GM11168 (cell line): ENCODE measurements at regions not wholly inside any gene's neighbourhood (a gene's known extent, or its start where the extent isn't known, plus 50 kb on each side); places are given as distances from the start of the nearest gene placed in this dataset.

Experiments
- in situ Hi-C: fragments of 300-500 bp; cut with MboI; formaldehyde crosslinking; loops from one replicate; pipeline ENCODE4 v1.12.0; 2022; ENCODE audit warnings: low sequenced_read_pairs; ENCODE audit not compliant: unreplicated experiment

GRCh38 chr2:118265873-118266455 is 177.7 kb downstream of the INSIG2 start:
- in situ Hi-C loops: no loop called here

- in situ Hi-C loops: no loop called here
These were observed 176.1 kb downstream of the INSIG2 start for GRCh38 chr2:118264232-118264990.

GRCh38 chr2:118257696-118258095 is 169.4 kb downstream of the INSIG2 start:
- in situ Hi-C loops: no loop called here

GRCh38 chr2:118255771-118256372 is 167.6 kb downstream of the INSIG2 start:
- in situ Hi-C loops: no loop called here

- in situ Hi-C loops: no loop called here
These were observed 167.0 kb downstream of the INSIG2 start for GRCh38 chr2:118255301-118255700.

- in situ Hi-C loops: no loop called here
These were observed 165.8 kb downstream of the INSIG2 start for GRCh38 chr2:118254116-118254515.

GRCh38 chr2:118251427-118251826 is 163.2 kb downstream of the INSIG2 start:
- in situ Hi-C loops: no loop called here

GRCh38 chr2:118250463-118250862 is 162.2 kb downstream of the INSIG2 start:
- in situ Hi-C loops: no loop called here

GRCh38 chr2:118250001-118250400 is 161.7 kb downstream of the INSIG2 start:
- in situ Hi-C loops: no loop called here

GRCh38 chr2:118249531-118249930 is 161.3 kb downstream of the INSIG2 start:
- in situ Hi-C loops: no loop called here

GRCh38 chr2:118246726-118247125 is 158.5 kb downstream of the INSIG2 start:
- in situ Hi-C loops: no loop called here

- in situ Hi-C loops: no loop called here
These were observed 157.8 kb downstream of the INSIG2 start for GRCh38 chr2:118246079-118246478.

- in situ Hi-C loops: no loop called here
These were observed 156.4 kb downstream of the INSIG2 start for GRCh38 chr2:118244686-118245085.

GRCh38 chr2:118243031-118243430 is 154.8 kb downstream of the INSIG2 start:
- in situ Hi-C loops: no loop called here

GRCh38 chr2:118242216-118242615 is 153.9 kb downstream of the INSIG2 start:
- in situ Hi-C loops: no loop called here

GRCh38 chr2:118241128-118241527 is 152.9 kb downstream of the INSIG2 start:
- in situ Hi-C loops: no loop called here

- in situ Hi-C loops: no loop called here
These were observed 152.0 kb downstream of the INSIG2 start for GRCh38 chr2:118240276-118240675.

- in situ Hi-C loops: no loop called here
These were observed 151.0 kb downstream of the INSIG2 start for GRCh38 chr2:118239284-118239683.

GRCh38 chr2:118237451-118237850 is 149.2 kb downstream of the INSIG2 start:
- in situ Hi-C loops: no loop called here

- in situ Hi-C loops: no loop called here
These were observed 144.5 kb downstream of the INSIG2 start for GRCh38 chr2:118232796-118233195.

- in situ Hi-C loops: no loop called here
These were observed 144.1 kb downstream of the INSIG2 start for GRCh38 chr2:118232391-118232790.

GRCh38 chr2:118231759-118232158 is 143.5 kb downstream of the INSIG2 start:
- in situ Hi-C loops: no loop called here
